ENCODE measurements at regions not wholly inside any gene's neighbourhood (a gene's known extent, or its start where the extent isn't known, plus 50 kb on each side); places are given as distances from the start of the nearest gene placed in this dataset.

- Histone ChIP-seq H3K4me3 (replicated peaks in 1 of 3; ENCODE audit: insufficient read depth in 1 of 3, low read depth in 1 of 3, low read length in 3 of 3) (no peak overlapping the region), H3K36me3 (ENCODE audit: control insufficient read depth in 2 of 2, extremely low read depth in 1 of 2, insufficient read depth in 2 of 2, low read length in 2 of 2) (no peaks in the 10 kb centered on the region), H3K4me1 (ENCODE audit: control insufficient read depth, extremely low read depth, insufficient read depth, low read length) (no peaks in the 10 kb centered on the region), H3K79me2 (ENCODE audit: control insufficient read depth, insufficient read depth, low read length) (no peaks in the 10 kb centered on the region), H3K9me1 (replicated peaks; ENCODE audit: control insufficient read depth, extremely low read depth, insufficient read depth, low read length) (no peaks in the 10 kb centered on the region), H3K9ac (replicated peaks; ENCODE audit: extremely low read depth, insufficient read depth, low read length) (no peak overlapping the region), H4K20me1 (replicated peaks; ENCODE audit: control insufficient read depth, extremely low read depth, insufficient read depth, low read length) (no peaks in the 10 kb centered on the region), H3K4me2 (ENCODE audit: insufficient read depth, low read length) (no peak overlapping the region), H3K27me3 (ENCODE audit: control insufficient read depth in 2 of 2, insufficient read depth in 2 of 2, low read length in 2 of 2) (no peaks in the 10 kb centered on the region), H3K9me3 (replicated peaks; ENCODE audit: control insufficient read depth, insufficient read depth, low read length) (no peaks in the 10 kb centered on the region), H2AFZ (ENCODE audit: low read depth, low read length) (no peak overlapping the region), H3K27ac (ENCODE audit: insufficient read depth, low read depth, low read length) (no peak overlapping the region)
- dilution Hi-C loops (cut with MboI; ENCODE audit: extremely low pct_ligation_motif_present, low sequenced_read_pairs) (no loop called here), intact Hi-C loops (cut with micrococcal nuclease) (no loop called here)
- ChIA-PET CTCF (no interaction called here), POLR2A (no interaction called here)
- FAIRE-seq, result no peak
- TF ChIP-seq JUN (IDR thresholded peaks at IDR 0.05; ENCODE audit: borderline replicate concordance, insufficient read depth, insufficient read length, low read depth) (no peak), POLR2A (IDR thresholded peaks at IDR 0.05; ENCODE audit: low read depth, low read length) (no peak), GATA2 (IDR thresholded peaks at IDR 0.05; ENCODE audit: insufficient read depth, insufficient read length, low read depth, low read length) (no peak), MYC (IDR thresholded peaks at IDR 0.05; ENCODE audit: low read depth, low read length) (no peak), FOS (IDR thresholded peaks at IDR 0.05; ENCODE audit: borderline replicate concordance, insufficient read depth, low read length) (no peak), EZH2 (IDR thresholded peaks at IDR 0.05; ENCODE audit: borderline replicate concordance, low read depth, low read length, severe bottlenecking) (no peak), POLR2AphosphoS5 (IDR thresholded peaks at IDR 0.05; ENCODE audit: insufficient read depth, low read depth, low read length) (no peak)
- TF ChIP-seq, protein P1, sequence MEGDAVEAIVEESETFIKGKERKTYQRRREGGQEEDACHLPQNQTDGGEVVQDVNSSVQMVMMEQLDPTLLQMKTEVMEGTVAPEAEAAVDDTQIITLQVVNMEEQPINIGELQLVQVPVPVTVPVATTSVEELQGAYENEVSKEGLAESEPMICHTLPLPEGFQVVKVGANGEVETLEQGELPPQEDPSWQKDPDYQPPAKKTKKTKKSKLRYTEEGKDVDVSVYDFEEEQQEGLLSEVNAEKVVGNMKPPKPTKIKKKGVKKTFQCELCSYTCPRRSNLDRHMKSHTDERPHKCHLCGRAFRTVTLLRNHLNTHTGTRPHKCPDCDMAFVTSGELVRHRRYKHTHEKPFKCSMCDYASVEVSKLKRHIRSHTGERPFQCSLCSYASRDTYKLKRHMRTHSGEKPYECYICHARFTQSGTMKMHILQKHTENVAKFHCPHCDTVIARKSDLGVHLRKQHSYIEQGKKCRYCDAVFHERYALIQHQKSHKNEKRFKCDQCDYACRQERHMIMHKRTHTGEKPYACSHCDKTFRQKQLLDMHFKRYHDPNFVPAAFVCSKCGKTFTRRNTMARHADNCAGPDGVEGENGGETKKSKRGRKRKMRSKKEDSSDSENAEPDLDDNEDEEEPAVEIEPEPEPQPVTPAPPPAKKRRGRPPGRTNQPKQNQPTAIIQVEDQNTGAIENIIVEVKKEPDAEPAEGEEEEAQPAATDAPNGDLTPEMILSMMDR (IDR thresholded peaks at IDR 0.05; ENCODE audit: extremely low read depth in 1 of 2, insufficient read depth in 1 of 2, low read depth in 1 of 2, low read length in 2 of 2), result no peak
- TF ChIP-seq, protein P2, sequence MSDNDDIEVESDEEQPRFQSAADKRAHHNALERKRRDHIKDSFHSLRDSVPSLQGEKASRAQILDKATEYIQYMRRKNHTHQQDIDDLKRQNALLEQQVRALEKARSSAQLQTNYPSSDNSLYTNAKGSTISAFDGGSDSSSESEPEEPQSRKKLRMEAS (IDR thresholded peaks at IDR 0.05; ENCODE audit: insufficient read depth, insufficient read length), result no peak
- no TSS peak for BruUV-seq (replicated peaks)
- no peak for DNase-seq (ENCODE audit: low read depth, low spot score)
Measured at GRCh38 chr6:67009818-67010217, 1302.8 kb upstream of the EYS start.

All from endothelial cell of umbilical vein (primary cell).